ENCODE measurements at regions not wholly inside any gene's neighbourhood (a gene's known extent, or its start where the extent isn't known, plus 50 kb on each side); places are given as distances from the start of the nearest gene placed in this dataset.

GRCh38 chr20:52586660-52587059 lies 385.5 kb upstream of the TSHZ2 start:
- H3K4me1 ChIP-seq (ENCODE audit: control insufficient read depth, insufficient read depth, low read length, unreplicated experiment) = no peaks in the 10 kb centered on the region
- no peaks in the 10 kb centered on the region for H3K79me2 ChIP-seq (ENCODE audit: control insufficient read depth, insufficient read depth, low read length, unreplicated experiment)
- no peak overlapping the region for H3K4me3 ChIP-seq (ENCODE audit: low read depth, low read length)
- H3K27ac ChIP-seq (ENCODE audit: low read depth, low read length) = no peak overlapping the region
- no peaks in the 10 kb centered on the region for H3K27me3 ChIP-seq (ENCODE audit: insufficient read depth, low read length)
- H3K36me3 ChIP-seq (ENCODE audit: insufficient read depth, low read length) = no peaks in the 10 kb centered on the region
- no peak overlapping the region for H2AFZ ChIP-seq (ENCODE audit: low read length, unreplicated experiment)

DNA sequence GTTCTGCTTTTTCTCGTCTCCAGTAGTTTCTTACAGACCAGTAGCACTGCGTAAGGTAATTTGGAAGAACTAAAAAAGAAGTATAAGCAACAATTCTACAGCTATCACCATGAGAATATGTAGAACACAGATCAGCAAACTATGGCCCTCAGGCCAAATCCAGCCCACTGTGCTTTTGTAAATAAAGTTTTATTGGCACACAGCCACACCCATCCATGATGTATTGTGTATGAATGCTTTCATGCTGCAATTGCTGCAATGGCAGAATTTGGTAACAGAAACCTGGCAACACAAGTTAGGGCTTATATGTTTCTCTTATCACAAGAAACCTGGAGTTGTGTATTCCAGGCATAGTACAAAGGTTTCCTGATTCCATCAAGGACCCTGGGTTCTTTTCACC lies 386.8 kb upstream of the TSHZ2 start:
- no peaks in the 10 kb centered on the region for H3K4me1 ChIP-seq (ENCODE audit: control insufficient read depth, insufficient read depth, low read length, unreplicated experiment)
- no peak overlapping the region for H2AFZ ChIP-seq (ENCODE audit: low read length, unreplicated experiment)
- no peaks in the 10 kb centered on the region for H3K79me2 ChIP-seq (ENCODE audit: control insufficient read depth, insufficient read depth, low read length, unreplicated experiment)
- H3K36me3 ChIP-seq (ENCODE audit: insufficient read depth, low read length) = no peaks in the 10 kb centered on the region
- no peak overlapping the region for H3K4me3 ChIP-seq (ENCODE audit: low read depth, low read length)
- H3K27me3 ChIP-seq (ENCODE audit: insufficient read depth, low read length) = no peaks in the 10 kb centered on the region
- H3K27ac ChIP-seq (ENCODE audit: low read depth, low read length) = no peak overlapping the region

DNA sequence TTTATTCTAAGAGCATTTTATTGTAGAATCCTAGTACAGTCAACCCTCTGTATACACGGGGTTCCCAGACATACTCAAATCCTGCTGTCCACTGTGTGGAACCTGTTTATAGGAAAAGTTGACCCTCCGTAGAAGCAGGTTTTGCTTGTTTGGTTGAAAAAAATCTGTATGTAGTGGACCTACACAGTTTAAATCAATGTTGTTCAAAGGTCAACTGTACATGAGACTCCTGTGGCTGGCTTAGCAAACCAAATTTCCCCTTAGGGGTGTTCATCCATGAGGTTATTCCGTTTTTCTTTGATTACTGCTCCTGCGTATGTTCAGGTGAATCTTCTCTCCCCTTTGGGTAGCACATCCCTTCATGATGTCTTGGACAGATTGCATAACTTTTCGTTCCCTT lies 387.0 kb upstream of the ZFP64 start:
- Histone ChIP-seq H3K27ac (ENCODE audit: low read depth, low read length) (no peak overlapping the region), H3K36me3 (ENCODE audit: insufficient read depth, low read length) (no peaks in the 10 kb centered on the region), H2AFZ (ENCODE audit: low read length, unreplicated experiment) (no peak overlapping the region), H3K27me3 (ENCODE audit: insufficient read depth, low read length) (no peaks in the 10 kb centered on the region), H3K79me2 (ENCODE audit: control insufficient read depth, insufficient read depth, low read length, unreplicated experiment) (no peaks in the 10 kb centered on the region), H3K4me1 (ENCODE audit: control insufficient read depth, insufficient read depth, low read length, unreplicated experiment) (no peaks in the 10 kb centered on the region), H3K4me3 (ENCODE audit: low read depth, low read length) (no peak overlapping the region)

- Histone ChIP-seq H3K4me1 (ENCODE audit: control insufficient read depth, insufficient read depth, low read length, unreplicated experiment) (no peaks in the 10 kb centered on the region), H3K27ac (ENCODE audit: low read depth, low read length) (no peak overlapping the region), H3K79me2 (ENCODE audit: control insufficient read depth, insufficient read depth, low read length, unreplicated experiment) (no peaks in the 10 kb centered on the region), H2AFZ (ENCODE audit: low read length, unreplicated experiment) (no peak overlapping the region), H3K4me3 (ENCODE audit: low read depth, low read length) (no peak overlapping the region), H3K36me3 (ENCODE audit: insufficient read depth, low read length) (no peaks in the 10 kb centered on the region), H3K27me3 (ENCODE audit: insufficient read depth, low read length) (no peaks in the 10 kb centered on the region)
Measured at GRCh38 chr20:52577696-52578095, 386.1 kb upstream of the ZFP64 start.

- Histone ChIP-seq H2AFZ (ENCODE audit: low read length, unreplicated experiment) (no peak overlapping the region), H3K27ac (ENCODE audit: low read depth, low read length) (no peak overlapping the region)
Measured at GRCh38 chr20:52572687-52573086, 381.1 kb upstream of the ZFP64 start.

DNA sequence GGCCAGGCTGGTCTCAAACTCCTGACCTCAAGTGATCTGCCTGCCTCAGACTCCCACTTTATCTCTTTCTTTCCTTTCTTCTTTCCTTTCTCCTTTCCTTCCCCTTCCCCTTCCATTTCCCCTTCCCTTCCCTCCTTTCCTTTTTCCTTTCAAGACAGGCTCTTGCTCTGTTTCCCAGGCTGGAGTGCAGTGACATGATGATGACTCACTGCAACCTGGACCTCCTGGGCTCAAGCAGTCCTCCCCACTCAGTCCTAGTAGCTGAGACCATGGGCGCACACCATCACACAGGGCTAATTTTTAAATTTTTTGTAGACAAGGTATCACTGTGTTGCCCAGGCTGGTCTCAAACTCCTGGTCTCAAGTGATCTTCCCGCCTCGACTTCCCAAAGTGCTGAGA lies 377.6 kb upstream of the ZFP64 start:
- H3K4me1 ChIP-seq (ENCODE audit: control insufficient read depth, insufficient read depth, low read length, unreplicated experiment) = no peaks in the 10 kb centered on the region
- no peaks in the 10 kb centered on the region for H3K36me3 ChIP-seq (ENCODE audit: insufficient read depth, low read length)
- no peak overlapping the region for H2AFZ ChIP-seq (ENCODE audit: low read length, unreplicated experiment)
- no peaks in the 10 kb centered on the region for H3K27me3 ChIP-seq (ENCODE audit: insufficient read depth, low read length)
- H3K79me2 ChIP-seq (ENCODE audit: control insufficient read depth, insufficient read depth, low read length, unreplicated experiment) = no peaks in the 10 kb centered on the region
- no peak overlapping the region for H3K27ac ChIP-seq (ENCODE audit: low read depth, low read length)
- H3K4me3 ChIP-seq (ENCODE audit: low read depth, low read length) = no peak overlapping the region

More at GRCh38 chr20:52572687-52573086, 381.1 kb upstream of the ZFP64 start:
- Histone ChIP-seq H3K36me3 (ENCODE audit: insufficient read depth, low read length) (no peaks in the 10 kb centered on the region), H3K27me3 (ENCODE audit: insufficient read depth, low read length) (no peaks in the 10 kb centered on the region), H3K79me2 (ENCODE audit: control insufficient read depth, insufficient read depth, low read length, unreplicated experiment) (no peaks in the 10 kb centered on the region), H3K4me3 (ENCODE audit: low read depth, low read length) (no peak overlapping the region), H3K4me1 (ENCODE audit: control insufficient read depth, insufficient read depth, low read length, unreplicated experiment) (no peaks in the 10 kb centered on the region)

- no peak overlapping the region for H3K4me3 ChIP-seq (ENCODE audit: low read depth, low read length)
- H3K27ac ChIP-seq (ENCODE audit: low read depth, low read length) = no peak overlapping the region
- no peak overlapping the region for H2AFZ ChIP-seq (ENCODE audit: low read length, unreplicated experiment)
- no peaks in the 10 kb centered on the region for H3K27me3 ChIP-seq (ENCODE audit: insufficient read depth, low read length)
- H3K36me3 ChIP-seq (ENCODE audit: insufficient read depth, low read length) = no peaks in the 10 kb centered on the region
- H3K4me1 ChIP-seq (ENCODE audit: control insufficient read depth, insufficient read depth, low read length, unreplicated experiment) = no peaks in the 10 kb centered on the region
- no peaks in the 10 kb centered on the region for H3K79me2 ChIP-seq (ENCODE audit: control insufficient read depth, insufficient read depth, low read length, unreplicated experiment)
Measured at GRCh38 chr20:52565614-52566013, 374.0 kb upstream of the ZFP64 start.

- no peak overlapping the region for H2AFZ ChIP-seq (ENCODE audit: low read length, unreplicated experiment)
- no peaks in the 10 kb centered on the region for H3K36me3 ChIP-seq (ENCODE audit: insufficient read depth, low read length)
- H3K27ac ChIP-seq (ENCODE audit: low read depth, low read length) = no peak overlapping the region
- H3K27me3 ChIP-seq (ENCODE audit: insufficient read depth, low read length) = no peaks in the 10 kb centered on the region
- H3K79me2 ChIP-seq (ENCODE audit: control insufficient read depth, insufficient read depth, low read length, unreplicated experiment) = no peaks in the 10 kb centered on the region
- H3K4me3 ChIP-seq (ENCODE audit: low read depth, low read length) = no peak overlapping the region
- H3K4me1 ChIP-seq (ENCODE audit: control insufficient read depth, insufficient read depth, low read length, unreplicated experiment) = no peaks in the 10 kb centered on the region
Measured at GRCh38 chr20:52564594-52564993, 373.0 kb upstream of the ZFP64 start.

- H3K36me3 ChIP-seq (ENCODE audit: insufficient read depth, low read length) = no peaks in the 10 kb centered on the region
- H3K27me3 ChIP-seq (ENCODE audit: insufficient read depth, low read length) = no peaks in the 10 kb centered on the region
- no peaks in the 10 kb centered on the region for H3K4me1 ChIP-seq (ENCODE audit: control insufficient read depth, insufficient read depth, low read length, unreplicated experiment)
- H3K4me3 ChIP-seq (ENCODE audit: low read depth, low read length) = no peak overlapping the region
- no peaks in the 10 kb centered on the region for H3K79me2 ChIP-seq (ENCODE audit: control insufficient read depth, insufficient read depth, low read length, unreplicated experiment)
- no peak overlapping the region for H2AFZ ChIP-seq (ENCODE audit: low read length, unreplicated experiment)
- no peak overlapping the region for H3K27ac ChIP-seq (ENCODE audit: low read depth, low read length)
Measured at GRCh38 chr20:52552181-52552872, 360.7 kb upstream of the ZFP64 start.

GRCh38 chr20:52542131-52542530 lies 350.6 kb upstream of the ZFP64 start:
- H3K4me3 ChIP-seq (ENCODE audit: low read depth, low read length) = no peak overlapping the region
- no peaks in the 10 kb centered on the region for H3K36me3 ChIP-seq (ENCODE audit: insufficient read depth, low read length)
- no peak overlapping the region for H3K27ac ChIP-seq (ENCODE audit: low read depth, low read length)
- no peaks in the 10 kb centered on the region for H3K4me1 ChIP-seq (ENCODE audit: control insufficient read depth, insufficient read depth, low read length, unreplicated experiment)
- H2AFZ ChIP-seq (ENCODE audit: low read length, unreplicated experiment) = no peak overlapping the region
- H3K27me3 ChIP-seq (ENCODE audit: insufficient read depth, low read length) = no peaks in the 10 kb centered on the region
- no peaks in the 10 kb centered on the region for H3K79me2 ChIP-seq (ENCODE audit: control insufficient read depth, insufficient read depth, low read length, unreplicated experiment)

- H3K27me3 ChIP-seq (ENCODE audit: insufficient read depth, low read length) = no peaks in the 10 kb centered on the region
- no peak overlapping the region for H2AFZ ChIP-seq (ENCODE audit: low read length, unreplicated experiment)
- H3K36me3 ChIP-seq (ENCODE audit: insufficient read depth, low read length) = no peaks in the 10 kb centered on the region
- no peak overlapping the region for H3K4me3 ChIP-seq (ENCODE audit: low read depth, low read length)
- no peaks in the 10 kb centered on the region for H3K4me1 ChIP-seq (ENCODE audit: control insufficient read depth, insufficient read depth, low read length, unreplicated experiment)
- H3K79me2 ChIP-seq (ENCODE audit: control insufficient read depth, insufficient read depth, low read length, unreplicated experiment) = no peaks in the 10 kb centered on the region
- H3K27ac ChIP-seq (ENCODE audit: low read depth, low read length) = no peak overlapping the region
Measured at GRCh38 chr20:52540509-52540908, 348.9 kb upstream of the ZFP64 start.

All from ACC112 (cell line).